ENCODE measurements at regions not wholly inside any gene's neighbourhood (a gene's known extent, or its start where the extent isn't known, plus 50 kb on each side); places are given as distances from the start of the nearest gene placed in this dataset.

DNA sequence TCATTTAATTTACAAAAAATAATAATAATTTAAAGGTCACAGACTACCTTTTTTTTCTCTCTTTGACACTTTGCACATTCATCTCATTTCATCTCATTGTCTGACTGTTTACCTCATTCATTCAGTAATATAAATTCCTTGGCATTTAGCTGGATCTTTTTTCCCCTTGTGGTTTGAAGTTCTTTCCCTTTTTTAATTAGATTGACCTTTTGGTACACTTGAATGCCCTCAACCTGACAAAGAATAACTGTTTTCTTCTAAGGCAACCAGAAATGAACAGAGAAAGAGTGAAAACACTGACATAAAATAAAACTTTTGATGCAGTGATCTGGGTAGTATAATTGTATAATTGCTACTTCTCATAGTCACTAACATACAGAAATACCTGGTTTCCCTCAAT is 774.9 kb upstream of the NOVA1 start:
- no peaks in the 10 kb centered on the region for H3K36me3 ChIP-seq (ENCODE audit: insufficient read depth, low read length)
- no peaks in the 10 kb centered on the region for H3K36me3 Mint-ChIP-seq (ENCODE audit: low read depth, unreplicated experiment)
- no peak overlapping the region for H3K4me3 Mint-ChIP-seq (ENCODE audit: unreplicated experiment)
- H2AFZ ChIP-seq (ENCODE audit: low read depth, low read length), result no peak overlapping the region
- no peaks in the 10 kb centered on the region for H3K79me2 ChIP-seq (ENCODE audit: insufficient read depth, low read length)
- TF ChIP-seq, protein P1, sequence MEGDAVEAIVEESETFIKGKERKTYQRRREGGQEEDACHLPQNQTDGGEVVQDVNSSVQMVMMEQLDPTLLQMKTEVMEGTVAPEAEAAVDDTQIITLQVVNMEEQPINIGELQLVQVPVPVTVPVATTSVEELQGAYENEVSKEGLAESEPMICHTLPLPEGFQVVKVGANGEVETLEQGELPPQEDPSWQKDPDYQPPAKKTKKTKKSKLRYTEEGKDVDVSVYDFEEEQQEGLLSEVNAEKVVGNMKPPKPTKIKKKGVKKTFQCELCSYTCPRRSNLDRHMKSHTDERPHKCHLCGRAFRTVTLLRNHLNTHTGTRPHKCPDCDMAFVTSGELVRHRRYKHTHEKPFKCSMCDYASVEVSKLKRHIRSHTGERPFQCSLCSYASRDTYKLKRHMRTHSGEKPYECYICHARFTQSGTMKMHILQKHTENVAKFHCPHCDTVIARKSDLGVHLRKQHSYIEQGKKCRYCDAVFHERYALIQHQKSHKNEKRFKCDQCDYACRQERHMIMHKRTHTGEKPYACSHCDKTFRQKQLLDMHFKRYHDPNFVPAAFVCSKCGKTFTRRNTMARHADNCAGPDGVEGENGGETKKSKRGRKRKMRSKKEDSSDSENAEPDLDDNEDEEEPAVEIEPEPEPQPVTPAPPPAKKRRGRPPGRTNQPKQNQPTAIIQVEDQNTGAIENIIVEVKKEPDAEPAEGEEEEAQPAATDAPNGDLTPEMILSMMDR (IDR thresholded peaks at IDR 0.05; ENCODE audit: insufficient read depth, low read depth, low read length), result no peak
- no peak for TF ChIP-seq EZH2 (IDR thresholded peaks at IDR 0.05; ENCODE audit: insufficient read depth, low read length)
- no peak for DNase-seq (ENCODE audit: low read depth)
- H3K4me1 Mint-ChIP-seq (ENCODE audit: low read depth, unreplicated experiment), result no peaks in the 10 kb centered on the region
- H3K27ac ChIP-seq (ENCODE audit: low read depth, low read length), result no peak overlapping the region
- no peaks in the 10 kb centered on the region for H3K27me3 Mint-ChIP-seq (ENCODE audit: low read depth, unreplicated experiment)
- no peak overlapping the region for H3K27ac Mint-ChIP-seq (ENCODE audit: unreplicated experiment)
- no peaks in the 10 kb centered on the region for H4K20me1 ChIP-seq (ENCODE audit: insufficient read depth, low read length)
- FAIRE-seq, result no peak
- no peak overlapping the region for H3K4me3 ChIP-seq (ENCODE audit: insufficient read depth, low read depth, low read length)
- H3K9me3 ChIP-seq (ENCODE audit: insufficient read depth, low read depth, low read length), result peaks cover 2% of the 10 kb centered on the region
- H3K27me3 ChIP-seq (ENCODE audit: insufficient read depth, low read length), result no peaks in the 10 kb centered on the region
- H3K9ac ChIP-seq (ENCODE audit: low read length), result no peak overlapping the region
- H3K4me2 ChIP-seq (ENCODE audit: low read length), result no peak overlapping the region
- peaks cover 5% of the 10 kb centered on the region for H3K9me3 Mint-ChIP-seq (ENCODE audit: unreplicated experiment)
- no peaks in the 10 kb centered on the region for H3K4me1 ChIP-seq (ENCODE audit: insufficient read depth, low read length)

DNA sequence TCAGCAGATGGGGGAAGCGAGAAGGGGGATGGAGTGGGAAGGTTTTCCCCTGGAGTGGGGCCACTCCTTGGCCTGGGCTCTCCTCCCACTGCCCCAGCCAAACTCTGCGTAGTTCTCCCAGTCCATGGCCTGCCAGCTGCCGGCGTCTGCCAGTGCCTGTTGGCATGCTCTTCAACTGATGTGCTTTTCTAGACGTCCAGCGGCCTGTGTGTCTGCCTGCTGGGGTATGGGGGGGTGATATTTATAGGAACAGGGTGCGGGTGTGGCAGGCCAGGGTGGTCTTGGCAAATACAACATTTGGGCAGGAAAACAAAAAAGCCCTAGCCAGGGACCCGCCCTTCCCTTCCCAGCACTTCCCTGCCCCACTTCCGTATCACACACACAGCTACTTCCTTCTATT is 786.3 kb upstream of the NOVA1 start:
- no peaks in the 10 kb centered on the region for H3K27me3 ChIP-seq (ENCODE audit: insufficient read depth, low read length)
- no peak overlapping the region for H2AFZ ChIP-seq (ENCODE audit: low read depth, low read length)
- peaks cover 8% of the 10 kb centered on the region for H3K4me1 ChIP-seq (ENCODE audit: insufficient read depth, low read length)
- H3K27ac Mint-ChIP-seq (ENCODE audit: unreplicated experiment), result no peak overlapping the region
- H3K36me3 ChIP-seq (ENCODE audit: insufficient read depth, low read length), result no peaks in the 10 kb centered on the region
- no peaks in the 10 kb centered on the region for H3K36me3 Mint-ChIP-seq (ENCODE audit: low read depth, unreplicated experiment)
- peaks cover 14% of the 10 kb centered on the region for H3K4me1 Mint-ChIP-seq (ENCODE audit: low read depth, unreplicated experiment)
- no peak for TF ChIP-seq EZH2 (IDR thresholded peaks at IDR 0.05; ENCODE audit: insufficient read depth, low read length)
- no peaks in the 10 kb centered on the region for H3K79me2 ChIP-seq (ENCODE audit: insufficient read depth, low read length)
- DNase-seq (ENCODE audit: low read depth) (no peak), FAIRE-seq (no peak)
- H3K4me3 ChIP-seq (ENCODE audit: insufficient read depth, low read depth, low read length), result no peak overlapping the region
- no peaks in the 10 kb centered on the region for H4K20me1 ChIP-seq (ENCODE audit: insufficient read depth, low read length)
- H3K9ac ChIP-seq (ENCODE audit: low read length), result no peak overlapping the region
- H3K4me3 Mint-ChIP-seq (ENCODE audit: unreplicated experiment), result no peak overlapping the region
- H3K27me3 Mint-ChIP-seq (ENCODE audit: low read depth, unreplicated experiment), result no peaks in the 10 kb centered on the region
- H3K9me3 ChIP-seq (ENCODE audit: insufficient read depth, low read depth, low read length), result no peaks in the 10 kb centered on the region
- H3K4me2 ChIP-seq (ENCODE audit: low read length), result no peak overlapping the region
- H3K27ac ChIP-seq (ENCODE audit: low read depth, low read length), result no peak overlapping the region
- no peaks in the 10 kb centered on the region for H3K9me3 Mint-ChIP-seq (ENCODE audit: unreplicated experiment)

DNA sequence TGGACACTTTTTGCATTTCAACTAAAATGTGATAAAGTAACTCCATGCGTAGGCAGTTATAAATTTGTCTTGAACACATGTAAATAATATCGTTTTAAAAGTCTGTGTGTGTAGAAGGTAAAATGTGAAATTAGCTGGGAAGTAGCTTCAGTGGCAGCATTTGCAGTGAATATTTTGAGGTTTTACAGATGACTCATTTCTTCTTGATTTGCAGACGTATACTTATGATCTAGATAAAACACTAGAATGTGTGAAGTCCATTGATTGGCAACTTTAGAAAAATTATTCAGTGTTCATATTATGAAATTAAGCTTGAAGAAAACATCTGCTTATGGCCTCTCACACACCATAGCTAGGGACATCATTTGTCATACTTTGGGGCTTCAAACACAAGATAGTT is 788.6 kb upstream of the NOVA1 start:
- peaks cover 30% of the 10 kb centered on the region for H3K4me1 Mint-ChIP-seq (ENCODE audit: low read depth, unreplicated experiment)
- Histone ChIP-seq H3K79me2 (ENCODE audit: insufficient read depth, low read length) (no peaks in the 10 kb centered on the region), H3K4me2 (ENCODE audit: low read length) (no peak overlapping the region), H2AFZ (ENCODE audit: low read depth, low read length) (no peak overlapping the region), H4K20me1 (ENCODE audit: insufficient read depth, low read length) (no peaks in the 10 kb centered on the region), H3K27ac (ENCODE audit: low read depth, low read length) (no peak overlapping the region), H3K9ac (ENCODE audit: low read length) (no peak overlapping the region), H3K36me3 (ENCODE audit: insufficient read depth, low read length) (no peaks in the 10 kb centered on the region), H3K4me3 (ENCODE audit: insufficient read depth, low read depth, low read length) (no peak overlapping the region), H3K9me3 (ENCODE audit: insufficient read depth, low read depth, low read length) (no peaks in the 10 kb centered on the region), H3K27me3 (ENCODE audit: insufficient read depth, low read length) (no peaks in the 10 kb centered on the region), H3K4me1 (ENCODE audit: insufficient read depth, low read length) (peaks cover 8% of the 10 kb centered on the region)
- H3K36me3 Mint-ChIP-seq (ENCODE audit: low read depth, unreplicated experiment), result no peaks in the 10 kb centered on the region
- no peak for FAIRE-seq
- no peak for TF ChIP-seq EZH2 (IDR thresholded peaks at IDR 0.05; ENCODE audit: insufficient read depth, low read length)
- TF ChIP-seq, protein P1 (IDR thresholded peaks at IDR 0.05; ENCODE audit: insufficient read depth, low read depth, low read length), result no peak
- no peaks in the 10 kb centered on the region for H3K9me3 Mint-ChIP-seq (ENCODE audit: unreplicated experiment)
- peak overlapping the region; percentile 82 for H3K27ac Mint-ChIP-seq (ENCODE audit: unreplicated experiment)
- no peak overlapping the region for H3K4me3 Mint-ChIP-seq (ENCODE audit: unreplicated experiment)
- peak; percentile 60 for DNase-seq (ENCODE audit: low read depth)
- no peaks in the 10 kb centered on the region for H3K27me3 Mint-ChIP-seq (ENCODE audit: low read depth, unreplicated experiment)
